NCI-H2029 treated with DMSO at 0.1 percent for 48 hours (cell line): ENCODE measurements at regions not wholly inside any gene's neighbourhood (a gene's known extent, or its start where the extent isn't known, plus 50 kb on each side); places are given as distances from the start of the nearest gene placed in this dataset.
"Not testable (repeated sequence)": the region's sequence is repeated elsewhere in the genome, so short reads cannot be mapped to it uniquely, and the experiment has no call there.

Source experiments
- DNase-seq: peaks from one replicate; lab custom pipeline; 2025; lab: John Stamatoyannopoulos, UW

DNA sequence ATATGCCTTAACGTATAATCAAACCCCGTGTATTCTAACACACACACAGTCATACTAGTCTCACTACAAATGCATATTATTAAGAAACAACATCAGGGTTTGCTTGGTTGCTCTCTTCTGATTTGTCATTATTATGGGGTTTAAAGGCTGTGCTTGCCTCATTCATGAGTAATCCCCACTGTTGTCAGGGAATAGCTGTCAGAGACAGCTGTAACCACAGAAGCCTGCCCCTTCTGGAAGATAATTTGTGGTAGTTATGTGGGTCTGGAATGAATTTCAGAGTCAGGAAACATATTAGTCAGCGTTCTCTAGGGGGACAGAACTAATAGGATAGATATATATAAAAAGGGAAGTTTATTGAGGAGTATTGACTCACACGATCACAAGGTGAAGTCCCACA, 456.9 kb upstream of the TMEM132C start:
- no peak for DNase-seq

DNA sequence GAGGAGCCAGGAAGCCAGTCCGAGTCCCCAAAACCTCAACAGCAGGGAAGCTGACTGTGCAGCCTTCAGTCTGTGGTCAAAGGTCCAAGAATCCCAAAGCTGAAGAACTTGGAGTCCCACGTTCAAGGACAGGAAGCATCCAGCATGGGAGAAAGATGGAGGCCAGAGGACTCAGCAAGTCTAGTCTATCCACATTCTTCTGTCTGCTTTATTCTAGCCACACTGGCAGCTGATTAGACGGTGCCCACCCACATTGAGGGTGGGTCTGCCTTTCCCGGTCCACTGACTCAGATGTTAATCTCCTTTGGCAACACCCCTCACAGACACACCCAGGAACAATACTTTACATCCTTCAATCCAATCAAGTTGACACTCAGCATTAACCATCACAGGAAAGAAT, 456.5 kb upstream of the TMEM132C start:
- not testable (repeated sequence) for DNase-seq

DNA sequence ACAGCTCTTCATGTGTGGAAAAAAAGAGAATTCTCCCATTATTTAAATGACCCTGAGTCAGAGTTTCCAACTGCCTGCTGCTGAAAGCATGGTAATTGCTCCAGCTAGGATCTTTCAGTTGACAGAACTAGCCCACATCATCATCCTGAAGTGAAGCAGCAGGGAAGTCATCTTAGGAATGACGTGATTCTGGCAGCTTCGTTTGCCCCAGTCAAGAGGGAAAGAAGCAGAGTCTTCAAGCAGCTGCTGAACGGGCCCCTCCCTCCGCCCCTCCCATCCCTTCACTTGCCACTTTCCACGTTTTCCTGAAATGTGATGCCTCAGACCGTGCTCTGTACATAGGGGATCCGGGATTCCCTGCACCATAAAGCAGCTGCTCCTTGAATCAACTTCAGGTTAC, 455.0 kb upstream of the TMEM132C start:
- DNase-seq, result no peak

DNA sequence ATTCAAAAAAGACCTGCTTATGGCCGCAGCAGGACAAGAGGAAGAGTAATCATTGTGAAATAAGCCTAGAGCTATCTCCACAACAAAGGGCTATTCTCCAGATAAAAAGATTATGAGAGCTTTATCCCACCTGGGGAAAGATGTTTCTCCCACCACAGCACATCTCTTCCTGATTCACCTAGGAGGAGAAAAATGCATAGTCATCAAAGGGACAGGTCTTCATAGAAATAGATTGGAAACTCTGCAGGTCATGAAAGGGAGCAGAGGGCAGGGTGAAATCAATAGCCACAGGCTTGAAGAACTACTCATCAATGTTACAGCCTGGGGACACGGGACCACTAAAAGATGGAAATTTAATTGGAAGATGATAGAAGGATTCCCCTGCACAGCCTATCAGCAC, 453.8 kb upstream of the TMEM132C start:
- no peak for DNase-seq

DNA sequence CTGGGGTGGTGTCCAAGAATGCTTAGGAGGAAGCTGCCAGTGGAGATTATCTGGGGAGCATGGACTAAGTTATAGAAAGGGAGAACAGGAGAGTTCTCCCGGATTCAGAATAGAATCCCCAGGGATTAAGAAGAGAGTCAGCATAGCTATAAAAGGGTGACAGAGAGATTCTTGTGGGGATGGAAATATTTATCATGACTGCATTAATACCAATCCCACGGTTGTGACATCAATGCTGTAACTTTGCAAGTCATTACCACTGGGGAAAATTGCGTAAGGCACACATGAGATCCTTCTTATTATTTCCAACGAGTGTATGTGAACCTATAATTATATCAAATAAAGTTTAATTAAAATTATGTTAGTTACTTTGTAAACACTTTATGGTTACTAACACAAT, 447.9 kb upstream of the TMEM132C start:
- no peak for DNase-seq

GRCh38 chr12:127820271-127820670, 446.7 kb upstream of the TMEM132C start:
- no peak for DNase-seq

GRCh38 chr12:127820846-127821245, 446.1 kb upstream of the TMEM132C start:
- DNase-seq, result no peak

GRCh38 chr12:127822809-127823411, 444.1 kb upstream of the TMEM132C start:
- DNase-seq, result no peak

DNA sequence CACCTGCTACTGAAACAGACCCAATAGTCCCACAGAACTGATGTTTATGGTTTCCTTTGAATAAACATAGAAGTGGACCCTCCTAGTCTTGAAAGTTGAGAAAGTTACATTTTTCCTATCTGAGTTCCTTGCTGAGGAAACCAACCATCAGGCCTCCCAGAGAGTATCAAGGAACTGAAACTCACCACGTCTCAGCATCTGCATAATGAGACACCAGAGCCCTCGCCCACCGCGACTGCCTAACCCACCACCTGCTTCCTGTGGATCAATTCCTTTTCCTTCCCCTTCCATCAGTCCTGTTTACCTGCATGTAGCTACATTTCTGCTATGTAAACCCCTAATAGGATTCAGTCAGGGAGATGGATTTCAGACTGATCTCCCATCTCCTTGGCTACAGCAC, 443.2 kb upstream of the TMEM132C start:
- DNase-seq, result no peak

GRCh38 chr12:127829281-127830064, 437.5 kb upstream of the TMEM132C start:
- DNase-seq, result no peak

GRCh38 chr12:127830065-127830460, 436.9 kb upstream of the TMEM132C start:
- DNase-seq, result no peak

DNA sequence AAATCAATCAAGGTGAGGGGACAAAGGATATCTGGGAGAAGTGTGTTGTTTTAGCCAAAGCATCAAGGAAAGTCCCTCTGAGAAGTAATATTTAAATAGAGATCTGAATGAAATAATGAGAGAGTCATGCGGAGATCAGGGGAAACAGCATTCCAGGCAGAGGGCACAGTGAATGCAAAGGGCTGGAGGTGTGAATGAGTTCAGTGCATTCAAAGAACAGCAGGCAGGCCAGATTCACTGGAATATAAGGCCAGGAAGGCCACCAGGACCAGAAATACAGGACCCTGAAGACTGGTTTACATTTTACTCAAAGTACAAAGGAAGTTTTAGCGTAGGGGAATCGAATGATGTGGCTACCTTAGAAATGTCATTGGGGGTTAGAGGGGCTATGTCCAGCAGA, 436.2 kb upstream of the TMEM132C start:
- no peak for DNase-seq

DNA sequence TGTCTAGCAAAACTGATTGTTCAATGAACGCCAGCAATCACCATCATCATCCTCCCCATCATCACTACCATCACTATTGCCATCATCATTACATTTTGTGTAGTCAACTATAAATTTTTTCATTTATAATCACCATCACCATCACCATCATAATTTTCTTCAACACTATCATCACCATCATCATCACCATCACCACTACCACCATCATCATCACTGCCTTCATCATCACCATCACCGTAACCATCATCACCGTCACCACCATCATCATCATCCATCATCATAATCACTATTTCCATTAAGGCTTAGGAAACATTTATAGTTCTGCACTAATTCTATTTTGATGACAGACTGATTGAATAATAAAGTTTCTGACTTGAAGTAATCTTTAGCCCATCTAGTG, 434.8 kb upstream of the TMEM132C start:
- DNase-seq, result no peak

DNA sequence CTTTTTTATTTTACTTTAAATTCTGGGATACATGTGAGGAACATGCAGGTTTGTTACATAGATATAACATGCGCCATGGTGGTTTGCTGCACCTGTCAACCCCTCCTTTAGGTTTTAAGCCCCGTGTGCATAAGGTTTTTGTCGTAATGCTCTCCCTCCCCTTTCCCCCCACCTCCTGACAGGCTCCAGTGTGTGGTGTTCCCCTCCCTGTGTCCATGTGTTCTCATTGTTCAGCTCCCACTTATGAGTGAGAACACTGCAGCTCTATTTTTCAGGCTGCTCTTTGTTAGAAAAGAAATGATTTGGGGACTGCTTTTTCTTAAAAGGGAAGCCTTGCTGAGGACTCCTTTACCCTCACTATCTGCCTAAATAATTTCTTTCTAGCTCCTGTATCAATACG, 430.2 kb upstream of the TMEM132C start:
- not testable (repeated sequence) for DNase-seq

GRCh38 chr12:127857661-127858060, 409.3 kb upstream of the TMEM132C start:
- no peak for DNase-seq

DNA sequence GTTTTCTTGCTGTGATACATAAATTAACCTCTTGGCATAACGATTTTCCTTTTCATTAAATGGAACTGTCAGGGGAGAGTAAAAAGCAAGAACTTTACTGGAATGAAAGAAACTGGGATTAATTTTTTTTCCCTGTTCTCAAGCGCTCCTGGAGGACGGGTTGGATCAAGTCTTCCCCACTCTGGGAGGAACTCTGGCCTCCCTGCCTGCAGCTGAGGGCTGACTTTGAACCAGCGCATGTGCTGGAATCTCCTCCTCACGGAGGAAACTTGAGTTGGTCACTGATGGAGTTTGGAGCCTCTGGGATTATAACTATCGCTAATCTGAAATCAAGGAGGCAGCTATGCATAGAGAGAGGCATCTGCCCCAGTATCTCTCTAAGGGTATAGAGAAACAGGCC, 406.4 kb upstream of the TMEM132C start:
- DNase-seq, result no peak

GRCh38 chr12:127861406-127861805, 405.6 kb upstream of the TMEM132C start:
- DNase-seq, result no peak

GRCh38 chr12:127873306-127873705, 393.7 kb upstream of the TMEM132C start:
- DNase-seq, result no peak

DNA sequence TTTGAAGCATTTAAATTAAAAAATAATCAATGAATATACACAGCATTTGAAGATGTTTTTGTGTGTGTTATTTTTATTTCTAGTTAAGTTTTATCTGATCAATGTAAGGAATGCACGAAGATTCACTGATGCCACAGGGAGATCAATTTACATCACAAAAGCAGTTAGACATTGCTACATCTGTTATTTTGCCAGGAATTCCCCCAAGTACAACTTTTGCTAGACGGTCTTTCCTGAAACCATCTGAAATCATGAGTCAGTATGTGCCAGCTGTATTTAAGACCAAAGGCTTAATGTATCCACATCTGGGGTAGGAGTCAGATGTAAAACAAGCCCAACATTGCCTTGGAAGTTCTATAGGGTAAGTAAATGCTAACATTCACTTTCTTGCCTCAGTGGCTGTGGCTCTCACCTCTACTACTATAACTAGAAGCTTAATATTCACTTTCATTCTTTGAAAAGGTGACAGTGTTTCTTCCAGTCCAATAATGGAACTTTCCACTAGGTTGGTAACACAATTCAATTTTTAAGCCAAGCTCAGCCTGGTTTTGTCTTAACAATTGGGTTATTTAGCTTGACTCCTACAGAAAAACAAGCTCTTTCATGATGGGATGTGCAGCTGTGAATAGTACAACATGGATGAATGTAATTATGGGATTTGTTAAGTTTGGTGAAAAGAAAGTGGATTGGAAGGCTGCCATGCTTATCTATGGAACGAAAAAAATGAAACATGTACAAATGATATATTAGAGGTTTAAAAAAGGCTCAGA, 385.4 kb upstream of the TMEM132C start:
- no peak for DNase-seq

- DNase-seq, result no peak
Observed at GRCh38 chr12:127883013-127883412, 384.0 kb upstream of the TMEM132C start.

- no peak for DNase-seq
Observed at GRCh38 chr12:127885954-127886750, 380.8 kb upstream of the TMEM132C start.

GRCh38 chr12:127886827-127887226, 380.1 kb upstream of the TMEM132C start:
- DNase-seq, result no peak
